Suprapubic skin (tissue), 4 donors: ENCODE measurements at regions not wholly inside any gene's neighbourhood (a gene's known extent, or its start where the extent isn't known, plus 50 kb on each side); places are given as distances from the start of the nearest gene placed in this dataset.

Source experiments
- CTCF ChIP-seq, 2 donors: fragments of 200-600 bp in 1 of 2; fragments of 450-650 bp in 1 of 2; sonication (generic) in 1 of 2; IDR thresholded peaks; one replicate each; pipeline ENCODE4 v1.5.1; 2016 to 2019; ENCODE audit warnings: antibody characterized with exemption in 2 of 2, mild to moderate bottlenecking in 1 of 2, moderate library complexity in 1 of 2
- POLR2A ChIP-seq, 2 donors: fragments of 450-650 bp; IDR thresholded peaks; one replicate each; pipeline ENCODE4 v1.6.1; 2017; ENCODE audit warnings: antibody characterized with exemption in 2 of 2, mild to moderate bottlenecking in 2 of 2, moderate library complexity in 2 of 2
- POLR2AphosphoS5 ChIP-seq, 3 donors: sonication (generic); formaldehyde crosslinking; IDR thresholded peaks; one replicate each; pipeline ENCODE4 v1.6.1; 2017; ENCODE audit warnings: antibody characterized with exemption in 3 of 3

GRCh38 chr10:123424537-123424936 is 241.6 kb upstream of the GPR26 start:
- TF ChIP-seq CTCF (IDR thresholded peaks at IDR 0.05) (no peak), POLR2AphosphoS5 (IDR thresholded peaks at IDR 0.05) (no peak), POLR2A (IDR thresholded peaks at IDR 0.05) (no peak)
